Hepatocyte (in vitro differentiated cells): ENCODE measurements at regions not wholly inside any gene's neighbourhood (a gene's known extent, or its start where the extent isn't known, plus 50 kb on each side); places are given as distances from the start of the nearest gene placed in this dataset.

Experiments used
- EZH2 ChIP-seq: fragments of 200-600 bp; sonication (generic); IDR thresholded peaks from 2 replicates; pipeline ENCODE4 v1.6.1; 2016; ENCODE audit warnings: antibody characterized with exemption, mild to moderate bottlenecking, borderline replicate concordance
- TF ChIP-seq, protein P1 (sequence below): fragments of 200-600 bp; sonication (generic); IDR thresholded peaks from 2 replicates; pipeline ENCODE4 v1.5.1; 2016; ENCODE audit warnings: antibody characterized with exemption, mild to moderate bottlenecking; ENCODE audit not compliant: poor library complexity

GRCh38 chr4:22202975-22203710 lies 254.6 kb upstream of the KCNIP4 start:
- TF ChIP-seq, protein P1, sequence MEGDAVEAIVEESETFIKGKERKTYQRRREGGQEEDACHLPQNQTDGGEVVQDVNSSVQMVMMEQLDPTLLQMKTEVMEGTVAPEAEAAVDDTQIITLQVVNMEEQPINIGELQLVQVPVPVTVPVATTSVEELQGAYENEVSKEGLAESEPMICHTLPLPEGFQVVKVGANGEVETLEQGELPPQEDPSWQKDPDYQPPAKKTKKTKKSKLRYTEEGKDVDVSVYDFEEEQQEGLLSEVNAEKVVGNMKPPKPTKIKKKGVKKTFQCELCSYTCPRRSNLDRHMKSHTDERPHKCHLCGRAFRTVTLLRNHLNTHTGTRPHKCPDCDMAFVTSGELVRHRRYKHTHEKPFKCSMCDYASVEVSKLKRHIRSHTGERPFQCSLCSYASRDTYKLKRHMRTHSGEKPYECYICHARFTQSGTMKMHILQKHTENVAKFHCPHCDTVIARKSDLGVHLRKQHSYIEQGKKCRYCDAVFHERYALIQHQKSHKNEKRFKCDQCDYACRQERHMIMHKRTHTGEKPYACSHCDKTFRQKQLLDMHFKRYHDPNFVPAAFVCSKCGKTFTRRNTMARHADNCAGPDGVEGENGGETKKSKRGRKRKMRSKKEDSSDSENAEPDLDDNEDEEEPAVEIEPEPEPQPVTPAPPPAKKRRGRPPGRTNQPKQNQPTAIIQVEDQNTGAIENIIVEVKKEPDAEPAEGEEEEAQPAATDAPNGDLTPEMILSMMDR, result no peak
- TF ChIP-seq EZH2, result no peak
